GM10266 (cell line): ENCODE measurements at regions not wholly inside any gene's neighbourhood (a gene's known extent, or its start where the extent isn't known, plus 50 kb on each side); places are given as distances from the start of the nearest gene placed in this dataset.

Source experiments
- DNase-seq: peaks from one replicate; pipeline ENCODE4 v3.0.0; 2012; ENCODE audit errors: extremely low spot score
- TF ChIP-seq, protein P1 (sequence below): IDR thresholded peaks from 2 replicates; pipeline ENCODE4 v1.5.1; 2012; ENCODE audit warnings: mild to moderate bottlenecking, low read depth; ENCODE audit not compliant: control insufficient read depth, insufficient read depth; ENCODE audit errors: missing control alignments

- DNase-seq, result no peak
- TF ChIP-seq, protein P1, sequence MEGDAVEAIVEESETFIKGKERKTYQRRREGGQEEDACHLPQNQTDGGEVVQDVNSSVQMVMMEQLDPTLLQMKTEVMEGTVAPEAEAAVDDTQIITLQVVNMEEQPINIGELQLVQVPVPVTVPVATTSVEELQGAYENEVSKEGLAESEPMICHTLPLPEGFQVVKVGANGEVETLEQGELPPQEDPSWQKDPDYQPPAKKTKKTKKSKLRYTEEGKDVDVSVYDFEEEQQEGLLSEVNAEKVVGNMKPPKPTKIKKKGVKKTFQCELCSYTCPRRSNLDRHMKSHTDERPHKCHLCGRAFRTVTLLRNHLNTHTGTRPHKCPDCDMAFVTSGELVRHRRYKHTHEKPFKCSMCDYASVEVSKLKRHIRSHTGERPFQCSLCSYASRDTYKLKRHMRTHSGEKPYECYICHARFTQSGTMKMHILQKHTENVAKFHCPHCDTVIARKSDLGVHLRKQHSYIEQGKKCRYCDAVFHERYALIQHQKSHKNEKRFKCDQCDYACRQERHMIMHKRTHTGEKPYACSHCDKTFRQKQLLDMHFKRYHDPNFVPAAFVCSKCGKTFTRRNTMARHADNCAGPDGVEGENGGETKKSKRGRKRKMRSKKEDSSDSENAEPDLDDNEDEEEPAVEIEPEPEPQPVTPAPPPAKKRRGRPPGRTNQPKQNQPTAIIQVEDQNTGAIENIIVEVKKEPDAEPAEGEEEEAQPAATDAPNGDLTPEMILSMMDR, result no peak
Measured at GRCh38 chr5:110012145-110012544, 322.4 kb downstream of the MAN2A1 start.

GRCh38 chr5:110013017-110013416 is 323.3 kb downstream of the MAN2A1 start:
- no peak for DNase-seq
- TF ChIP-seq, protein P1, result no peak

- no peak for DNase-seq
- TF ChIP-seq, protein P1, result no peak
Measured at GRCh38 chr5:110017854-110018253, 328.1 kb downstream of the MAN2A1 start.

- TF ChIP-seq, protein P1, result no peak
Measured at GRCh38 chr5:110018509-110018908, 328.8 kb downstream of the MAN2A1 start.

GRCh38 chr5:110019119-110019518 is 329.4 kb downstream of the MAN2A1 start:
- TF ChIP-seq, protein P1, result no peak
- DNase-seq, result no peak

More at GRCh38 chr5:110018509-110018908, 328.8 kb downstream of the MAN2A1 start:
- DNase-seq, result no peak

DNA sequence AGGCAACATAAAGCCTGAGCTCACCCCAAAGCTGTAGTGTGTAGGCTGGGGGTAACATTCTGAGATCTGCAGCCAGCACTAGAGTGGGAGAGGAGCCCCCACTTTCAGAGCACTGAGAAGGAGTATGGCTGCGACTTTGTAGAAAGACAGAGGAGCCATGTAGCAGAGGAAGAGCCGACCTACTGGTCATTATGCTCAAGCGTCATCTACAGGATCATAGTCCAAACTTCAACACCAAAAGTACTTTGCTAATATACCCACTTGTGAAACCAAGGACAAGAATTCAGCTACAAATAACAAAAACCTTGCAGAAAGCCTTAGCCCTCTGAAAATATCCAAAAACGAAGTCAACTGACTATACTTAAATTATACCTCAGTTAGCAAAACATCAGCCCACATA is 330.1 kb downstream of the MAN2A1 start:
- DNase-seq, result no peak
- TF ChIP-seq, protein P1, result no peak

DNA sequence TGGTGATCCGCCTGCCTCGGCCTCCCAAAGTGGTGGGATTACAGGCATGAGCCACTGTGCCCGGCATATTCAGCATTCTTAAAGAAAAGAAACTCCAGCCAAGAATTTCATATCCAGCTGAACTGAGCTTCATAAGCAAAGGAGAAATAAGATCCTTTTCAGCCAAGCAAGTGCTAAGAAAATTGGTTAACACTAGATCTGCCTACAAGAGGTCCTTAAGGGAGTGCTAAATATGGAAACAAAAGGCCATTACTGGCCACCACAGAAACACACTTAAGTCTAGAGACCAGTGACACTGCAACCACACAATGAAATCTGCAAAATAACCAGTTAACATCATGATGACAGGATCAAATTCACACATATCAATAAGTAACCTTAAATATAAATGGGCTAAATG is 331.5 kb downstream of the MAN2A1 start:
- DNase-seq, result no peak
- TF ChIP-seq, protein P1, result no peak
